Erythroblast (primary cell): ENCODE measurements at regions not wholly inside any gene's neighbourhood (a gene's known extent, or its start where the extent isn't known, plus 50 kb on each side); places are given as distances from the start of the nearest gene placed in this dataset.

Source experiments
- DNase-seq, 2 experiments: peaks; one replicate each; lab custom pipeline; 2025; lab: John Stamatoyannopoulos, UW
- GATA1 ChIP-seq: IDR thresholded peaks from 2 replicates; pipeline ENCODE4 v1.6.1; 2011; ENCODE audit warnings: low read depth, mild to moderate bottlenecking, control low read depth, low read length, moderate library complexity
- POLR2A ChIP-seq: IDR thresholded peaks from 2 replicates; pipeline ENCODE4 v1.6.1; 2011; ENCODE audit warnings: mild to moderate bottlenecking, low read length

- DNase-seq: no peak
- TF ChIP-seq POLR2A (no peak), GATA1 (no peak)
These were observed 161.0 kb upstream of the DKK2 start for GRCh38 chr4:107197121-107197520.

DNA sequence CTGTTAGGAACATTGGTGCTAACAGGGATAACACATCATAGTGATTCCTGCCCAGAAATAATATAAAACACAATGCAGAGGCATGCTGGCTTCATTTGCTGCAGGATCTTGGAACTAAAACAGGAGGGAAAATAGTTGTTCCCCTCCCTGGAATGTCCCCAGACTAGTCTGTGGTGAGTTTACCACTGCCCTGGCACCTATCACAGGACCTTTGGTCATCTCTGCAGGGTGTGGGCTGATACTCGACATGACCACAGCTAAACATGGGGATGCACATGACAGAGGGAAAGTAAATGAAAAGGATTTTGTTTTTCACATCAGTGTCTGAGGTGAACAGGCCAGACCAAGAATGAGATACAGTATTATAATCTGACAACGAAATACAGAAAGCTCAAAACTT lies 160.2 kb upstream of the DKK2 start:
- DNase-seq: no peak
- TF ChIP-seq GATA1: no peak
- no peak for TF ChIP-seq POLR2A

- TF ChIP-seq POLR2A: no peak
- TF ChIP-seq GATA1: no peak
- DNase-seq: no peak
These were observed 157.9 kb upstream of the DKK2 start for GRCh38 chr4:107194005-107194404.

DNA sequence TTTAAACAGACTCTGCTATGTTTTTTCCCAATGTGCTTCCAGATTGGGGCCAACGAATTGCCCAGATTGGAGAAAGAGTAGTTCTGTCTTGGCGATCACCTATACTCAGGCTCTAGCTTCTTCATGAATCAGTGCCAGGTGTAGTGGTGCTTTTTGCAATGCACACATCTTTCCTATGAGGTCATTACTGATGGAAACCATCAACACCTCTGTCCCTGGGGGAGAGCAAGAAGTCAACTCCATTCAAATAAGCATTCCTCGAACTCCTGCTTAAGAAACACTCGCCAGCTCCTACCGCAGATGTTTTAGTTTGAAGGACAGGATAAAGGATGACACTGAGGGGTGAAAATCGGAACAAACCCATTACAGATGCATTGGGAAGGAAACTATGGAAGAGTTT lies 156.5 kb upstream of the DKK2 start:
- TF ChIP-seq GATA1 (no peak), POLR2A (no peak)
- no peak for DNase-seq

- DNase-seq: no peak
- no peak for TF ChIP-seq GATA1
- no peak for TF ChIP-seq POLR2A
These were observed 151.0 kb upstream of the DKK2 start for GRCh38 chr4:107187091-107187490.

DNA sequence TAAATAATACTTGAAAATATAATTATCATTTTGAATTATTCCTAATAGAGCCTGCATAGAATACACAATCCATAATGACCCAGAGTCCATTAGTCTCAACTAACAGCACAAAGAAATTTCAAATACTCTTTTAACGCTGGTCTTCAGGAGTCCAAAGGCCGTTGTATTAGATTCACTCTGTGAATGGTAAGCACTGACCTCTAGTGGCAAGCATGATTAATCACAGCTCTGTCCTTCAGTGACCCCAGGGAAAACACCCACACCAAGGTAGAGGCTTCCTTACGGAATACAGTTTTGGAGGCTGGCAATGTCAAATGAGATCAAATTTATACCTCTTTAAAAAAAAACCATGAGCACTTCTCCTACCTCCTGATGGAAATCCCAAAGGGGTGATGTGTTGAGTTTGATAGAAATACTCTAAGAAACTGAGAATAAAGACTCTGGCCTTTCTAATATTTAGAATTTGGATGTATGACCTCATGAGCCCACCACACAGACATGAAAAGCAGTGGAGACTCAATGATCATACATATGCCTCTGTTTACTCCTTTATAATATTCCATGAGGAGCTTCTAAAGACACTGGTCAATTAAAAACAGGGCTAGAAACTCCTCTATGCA lies 147.2 kb upstream of the DKK2 start:
- DNase-seq: peak; percentile 36 to 57

GRCh38 chr4:107182347-107182746 lies 146.2 kb upstream of the DKK2 start:
- no peak for TF ChIP-seq GATA1
- no peak for TF ChIP-seq POLR2A

More for the DNA sequence above, 147.2 kb upstream of the DKK2 start:
- TF ChIP-seq POLR2A (no peak), GATA1 (no peak)

GRCh38 chr4:107166873-107167450 lies 130.8 kb upstream of the DKK2 start:
- no peak for DNase-seq
- TF ChIP-seq GATA1 (no peak), POLR2A (no peak)

More at GRCh38 chr4:107182347-107182746, 146.2 kb upstream of the DKK2 start:
- no peak for DNase-seq

- no peak for DNase-seq
- no peak for TF ChIP-seq GATA1
- TF ChIP-seq POLR2A: no peak
These were observed 130.1 kb upstream of the DKK2 start for GRCh38 chr4:107166181-107166580.

DNA sequence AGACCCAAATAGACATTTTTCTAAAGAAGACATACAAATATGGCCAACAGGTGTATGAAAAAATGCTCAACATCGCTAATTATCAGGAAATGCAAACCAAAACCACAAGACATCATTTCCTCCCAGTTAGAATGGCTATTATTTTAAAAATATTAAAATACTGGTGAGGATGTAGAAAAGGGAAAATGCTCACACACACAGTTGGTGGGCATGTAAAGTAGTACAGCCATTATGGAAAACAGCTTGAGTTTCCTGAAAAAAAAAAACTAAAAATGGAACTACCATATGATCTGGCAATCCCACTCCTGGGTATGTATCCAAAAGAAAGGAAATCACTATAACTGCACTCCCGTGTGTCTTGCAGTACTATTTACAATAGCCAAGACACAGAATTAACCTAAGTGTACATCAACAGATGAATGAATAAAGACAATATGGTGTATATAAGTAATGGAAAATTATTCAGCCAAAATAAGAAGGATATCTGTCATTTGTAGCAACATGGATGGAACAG lies 128.9 kb upstream of the DKK2 start:
- DNase-seq: no peak
- TF ChIP-seq POLR2A: no peak
- TF ChIP-seq GATA1: no peak

DNA sequence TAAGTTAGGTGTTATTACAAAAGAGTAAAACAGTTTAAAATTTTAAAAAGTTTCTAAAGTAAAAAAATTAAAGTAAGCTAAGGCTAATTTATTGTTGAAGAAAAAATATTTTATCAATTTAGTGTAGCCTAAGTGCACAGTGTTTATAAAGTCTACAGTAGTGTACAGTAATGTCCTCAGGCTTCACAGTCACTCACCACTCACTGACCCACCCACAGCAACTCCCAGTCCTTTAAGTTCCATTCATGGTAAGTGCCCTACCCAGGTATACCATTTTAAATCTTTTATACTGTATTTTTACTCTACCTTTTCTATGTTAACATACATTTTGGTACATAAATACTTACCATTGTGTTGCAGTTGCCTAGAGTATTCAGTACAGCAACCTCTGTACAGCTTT lies 120.3 kb upstream of the DKK2 start:
- no peak for DNase-seq
- TF ChIP-seq POLR2A: no peak
- no peak for TF ChIP-seq GATA1

DNA sequence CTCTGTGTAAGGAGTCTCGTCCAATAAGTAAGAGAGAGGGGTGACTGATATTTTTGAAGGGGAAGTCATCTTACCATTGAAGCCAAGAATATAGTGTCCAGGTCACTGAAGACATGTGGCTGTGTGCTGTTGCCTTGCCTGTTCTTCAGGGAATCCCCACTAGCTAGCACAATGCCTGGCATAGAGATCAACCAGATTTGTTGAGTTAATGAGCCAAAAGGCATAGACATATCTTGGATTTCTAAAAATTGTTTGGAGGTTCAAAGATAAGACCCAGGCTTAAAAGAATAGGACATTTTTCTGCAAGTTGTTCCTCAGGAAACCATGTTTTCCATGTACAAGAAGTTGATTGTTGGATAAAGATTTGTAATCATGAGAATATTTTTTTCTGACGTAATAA lies 119.3 kb upstream of the DKK2 start:
- DNase-seq: no peak
- TF ChIP-seq POLR2A (no peak), GATA1 (no peak)

DNA sequence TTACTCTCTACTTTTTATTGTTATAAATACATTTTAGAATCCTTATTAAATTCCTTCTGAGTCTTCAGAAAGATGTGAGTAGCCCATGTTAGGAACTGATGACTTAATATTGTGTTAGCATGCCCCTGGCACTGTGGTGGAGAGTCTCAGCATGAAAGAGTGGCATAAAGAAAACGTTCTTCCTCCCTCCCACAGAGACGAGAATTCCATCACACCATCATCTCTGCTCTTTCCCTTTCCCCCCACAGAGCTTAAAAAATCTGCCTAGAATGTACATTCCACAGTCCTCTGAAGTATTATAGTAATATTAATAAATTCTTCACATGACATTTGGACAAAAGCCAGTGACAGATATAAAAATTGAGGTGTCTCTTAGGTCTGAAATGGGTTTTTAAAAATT lies 117.8 kb upstream of the DKK2 start:
- no peak for DNase-seq
- TF ChIP-seq GATA1: no peak
- no peak for TF ChIP-seq POLR2A

- TF ChIP-seq POLR2A (no peak), GATA1 (no peak)
- DNase-seq: peak; percentile 1
These were observed 117.1 kb upstream of the DKK2 start for GRCh38 chr4:107153228-107153627.

GRCh38 chr4:107151173-107151572 lies 115.1 kb upstream of the DKK2 start:
- TF ChIP-seq POLR2A (no peak), GATA1 (no peak)
- no peak for DNase-seq
